ENCODE measurements at regions not wholly inside any gene's neighbourhood (a gene's known extent, or its start where the extent isn't known, plus 50 kb on each side); places are given as distances from the start of the nearest gene placed in this dataset.

DNA sequence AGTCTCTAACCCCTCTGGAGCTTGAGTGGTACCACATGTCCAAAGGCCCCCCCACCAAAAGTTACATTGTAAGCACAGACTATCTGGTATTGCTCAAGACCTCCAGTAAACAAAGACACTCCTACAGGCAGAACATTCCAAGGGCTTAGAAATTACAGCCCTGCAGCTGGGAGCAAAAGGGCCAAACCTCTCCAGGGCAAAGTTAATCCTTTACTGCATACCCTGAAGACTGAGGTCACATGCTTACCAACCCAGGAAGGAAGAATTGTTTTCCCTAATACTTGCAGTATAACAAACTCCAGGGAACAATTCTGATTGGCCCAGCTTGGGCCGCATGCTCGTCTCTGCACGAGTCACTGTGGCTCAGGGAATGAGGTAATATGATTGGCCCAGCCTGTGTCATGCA lies 266.1 kb upstream of the NR2F2 start (continued):
- TF ChIP-seq ZNF616 (CRISPR knock-in tag; IDR thresholded peaks at IDR 0.05; ENCODE audit: low read depth) (no peak), FOXA3 (CRISPR knock-in tag; IDR thresholded peaks at IDR 0.05) (0 out of 2 replicates have a peak, but pooled peaks have one; percentile 8)

DNA sequence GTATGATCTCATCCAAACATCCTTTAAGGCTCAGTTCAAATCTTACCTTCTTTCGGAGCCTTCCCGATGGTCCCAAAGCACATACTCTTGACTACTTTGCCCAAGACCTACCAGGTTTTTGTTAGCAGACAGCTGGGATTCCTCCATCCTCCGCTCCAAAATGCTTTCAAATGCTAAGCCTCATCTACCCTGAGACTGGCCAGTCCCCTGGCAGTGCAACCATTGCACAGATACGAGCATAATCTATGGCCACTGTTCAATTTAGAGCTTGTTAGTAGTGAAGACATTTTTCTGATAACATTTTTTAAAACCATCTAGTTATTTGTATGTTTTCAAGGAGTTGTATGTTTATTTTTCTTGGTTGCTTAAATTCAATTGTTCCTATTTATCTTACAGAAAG lies 264.4 kb upstream of the NR2F2 start:
- Histone ChIP-seq H3K27me3 (ENCODE audit: control insufficient read depth in 1 of 2, insufficient read depth in 2 of 2, low read length in 2 of 2) (no peaks in the 10 kb centered on the region), H3K4me2 (ENCODE audit: low read depth, low read length) (no peak overlapping the region), H3K36me3 (replicated peaks in 1 of 2; ENCODE audit: control insufficient read depth in 1 of 2, insufficient read depth in 2 of 2, low read length in 2 of 2) (no peaks in the 10 kb centered on the region), H3K9me3 (ENCODE audit: low read length) (no peaks in the 10 kb centered on the region), H3K4me1 (ENCODE audit: insufficient read depth, low read length) (peaks cover 9% of the 10 kb centered on the region), H3K9ac (ENCODE audit: insufficient read depth, low read depth, low read length) (no peak overlapping the region), H3K27ac (ENCODE audit: extremely low read length, insufficient read depth, low read length) (no peak overlapping the region), H3K79me2 (ENCODE audit: insufficient read depth, low read length) (no peaks in the 10 kb centered on the region), H2AFZ (ENCODE audit: low read length) (no peak overlapping the region), H3K4me3 (replicated peaks in 1 of 3; ENCODE audit: insufficient read depth in 1 of 3, low read depth in 2 of 3, low read length in 3 of 3) (no peak overlapping the region), H4K20me1 (ENCODE audit: insufficient read depth, low read length) (no peaks in the 10 kb centered on the region)
- no peak for ATAC-seq
- no TSS peak for BruUV-seq (replicated peaks)
- no peak for DNase-seq (ENCODE audit: low spot score)
- TF ChIP-seq ATF7-NPFF (CRISPR knock-in tag; IDR thresholded peaks at IDR 0.05; ENCODE audit: low read depth), result no peak
- no peak for TF ChIP-seq DR1 (CRISPR knock-in tag; IDR thresholded peaks at IDR 0.05)
- TF ChIP-seq, protein P1, sequence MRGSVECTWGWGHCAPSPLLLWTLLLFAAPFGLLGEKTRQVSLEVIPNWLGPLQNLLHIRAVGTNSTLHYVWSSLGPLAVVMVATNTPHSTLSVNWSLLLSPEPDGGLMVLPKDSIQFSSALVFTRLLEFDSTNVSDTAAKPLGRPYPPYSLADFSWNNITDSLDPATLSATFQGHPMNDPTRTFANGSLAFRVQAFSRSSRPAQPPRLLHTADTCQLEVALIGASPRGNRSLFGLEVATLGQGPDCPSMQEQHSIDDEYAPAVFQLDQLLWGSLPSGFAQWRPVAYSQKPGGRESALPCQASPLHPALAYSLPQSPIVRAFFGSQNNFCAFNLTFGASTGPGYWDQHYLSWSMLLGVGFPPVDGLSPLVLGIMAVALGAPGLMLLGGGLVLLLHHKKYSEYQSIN (CRISPR knock-in tag; IDR thresholded peaks at IDR 0.05; ENCODE audit: borderline replicate concordance), result no peak
- TF ChIP-seq PCBP1 (IDR thresholded peaks at IDR 0.05; ENCODE audit: borderline replicate concordance, low read depth, low read length), result no peak
- TF ChIP-seq FOXJ3 (CRISPR knock-in tag; IDR thresholded peaks at IDR 0.05; ENCODE audit: borderline replicate concordance), result no peak
- TF ChIP-seq TARDBP (CRISPR knock-in tag; IDR thresholded peaks at IDR 0.05), result no peak
- TF ChIP-seq, protein P2, sequence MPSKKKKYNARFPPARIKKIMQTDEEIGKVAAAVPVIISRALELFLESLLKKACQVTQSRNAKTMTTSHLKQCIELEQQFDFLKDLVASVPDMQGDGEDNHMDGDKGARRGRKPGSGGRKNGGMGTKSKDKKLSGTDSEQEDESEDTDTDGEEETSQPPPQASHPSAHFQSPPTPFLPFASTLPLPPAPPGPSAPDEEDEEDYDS (CRISPR knock-in tag; IDR thresholded peaks at IDR 0.05), result no peak
- TF ChIP-seq, protein P3, sequence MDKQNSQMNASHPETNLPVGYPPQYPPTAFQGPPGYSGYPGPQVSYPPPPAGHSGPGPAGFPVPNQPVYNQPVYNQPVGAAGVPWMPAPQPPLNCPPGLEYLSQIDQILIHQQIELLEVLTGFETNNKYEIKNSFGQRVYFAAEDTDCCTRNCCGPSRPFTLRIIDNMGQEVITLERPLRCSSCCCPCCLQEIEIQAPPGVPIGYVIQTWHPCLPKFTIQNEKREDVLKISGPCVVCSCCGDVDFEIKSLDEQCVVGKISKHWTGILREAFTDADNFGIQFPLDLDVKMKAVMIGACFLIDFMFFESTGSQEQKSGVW (CRISPR knock-in tag; IDR thresholded peaks at IDR 0.05; ENCODE audit: borderline replicate concordance), result no peak
- TF ChIP-seq RORA (CRISPR knock-in tag; IDR thresholded peaks at IDR 0.05), result no peak
- no peak for TF ChIP-seq ZNF232 (CRISPR knock-in tag; IDR thresholded peaks at IDR 0.05; ENCODE audit: borderline replicate concordance)
- TF ChIP-seq, protein P4, sequence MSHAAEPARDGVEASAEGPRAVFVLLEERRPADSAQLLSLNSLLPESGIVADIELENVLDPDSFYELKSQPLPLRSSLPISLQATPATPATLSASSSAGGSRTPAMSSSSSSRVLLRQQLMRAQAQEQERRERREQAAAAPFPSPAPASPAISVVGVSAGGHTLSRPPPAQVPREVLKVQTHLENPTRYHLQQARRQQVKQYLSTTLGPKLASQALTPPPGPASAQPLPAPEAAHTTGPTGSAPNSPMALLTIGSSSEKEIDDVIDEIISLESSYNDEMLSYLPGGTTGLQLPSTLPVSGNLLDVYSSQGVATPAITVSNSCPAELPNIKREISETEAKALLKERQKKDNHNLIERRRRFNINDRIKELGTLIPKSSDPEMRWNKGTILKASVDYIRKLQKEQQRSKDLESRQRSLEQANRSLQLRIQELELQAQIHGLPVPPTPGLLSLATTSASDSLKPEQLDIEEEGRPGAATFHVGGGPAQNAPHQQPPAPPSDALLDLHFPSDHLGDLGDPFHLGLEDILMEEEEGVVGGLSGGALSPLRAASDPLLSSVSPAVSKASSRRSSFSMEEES (CRISPR knock-in tag; IDR thresholded peaks at IDR 0.05), result no peak
- no peak for TF ChIP-seq ZNF614 (CRISPR knock-in tag; IDR thresholded peaks at IDR 0.05; ENCODE audit: borderline replicate concordance)
- TF ChIP-seq, protein P5, sequence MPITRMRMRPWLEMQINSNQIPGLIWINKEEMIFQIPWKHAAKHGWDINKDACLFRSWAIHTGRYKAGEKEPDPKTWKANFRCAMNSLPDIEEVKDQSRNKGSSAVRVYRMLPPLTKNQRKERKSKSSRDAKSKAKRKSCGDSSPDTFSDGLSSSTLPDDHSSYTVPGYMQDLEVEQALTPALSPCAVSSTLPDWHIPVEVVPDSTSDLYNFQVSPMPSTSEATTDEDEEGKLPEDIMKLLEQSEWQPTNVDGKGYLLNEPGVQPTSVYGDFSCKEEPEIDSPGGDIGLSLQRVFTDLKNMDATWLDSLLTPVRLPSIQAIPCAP (CRISPR knock-in tag; IDR thresholded peaks at IDR 0.05; ENCODE audit: low read depth), result no peak
- FAIRE-seq, result no peak
- in situ Hi-C loops (cut with HindIII; ENCODE audit: extremely low pct_ligation_motif_present, low pct_unique_long_range_greater_than_20kb), result no loop called here
- intact Hi-C loops (cut with micrococcal nuclease; ENCODE audit: unreplicated experiment), result no loop called here
- CTCF ChIA-PET (ENCODE audit: low intra/inter-chr PET ratio, low total read pairs), result no interaction called here
- WGBS (ENCODE audit: low lambda C conversion rate), result 78% methylated on average over 4 of the region's 4 CpGs
- POLR2A ChIA-PET, result no interaction called here
